Astrocyte of the hippocampus (primary cell): ENCODE measurements at regions not wholly inside any gene's neighbourhood (a gene's known extent, or its start where the extent isn't known, plus 50 kb on each side); places are given as distances from the start of the nearest gene placed in this dataset.
A peak's percentile ranks its signal among the peaks of the same experiment; 100 is the strongest.

ENCODE experiments used
- DNase-seq: peaks from one replicate; pipeline ENCODE4 v3.0.0; 2011; ENCODE audit warnings: low read depth, low spot score

DNA sequence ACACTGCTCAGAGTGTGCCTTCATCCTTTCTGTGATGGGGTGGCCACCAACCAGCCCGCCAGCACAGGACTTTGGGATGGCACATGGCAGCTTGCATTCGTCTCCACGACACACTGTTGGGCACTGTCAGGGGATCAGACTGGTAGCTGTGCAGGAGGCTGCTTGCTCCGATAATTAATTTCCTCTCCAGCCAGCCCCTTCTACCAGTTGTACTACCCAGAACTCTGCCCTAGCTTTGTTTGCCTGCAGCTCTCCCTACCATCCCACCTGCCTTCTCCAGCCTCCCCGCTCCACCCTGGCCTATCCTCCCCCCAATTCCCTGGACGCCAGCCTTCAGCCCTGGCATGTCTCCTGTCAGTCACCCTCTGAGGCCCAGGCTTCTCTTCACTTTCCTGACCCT, 228.3 kb downstream of the TSHZ3 start:
- no peak for DNase-seq

DNA sequence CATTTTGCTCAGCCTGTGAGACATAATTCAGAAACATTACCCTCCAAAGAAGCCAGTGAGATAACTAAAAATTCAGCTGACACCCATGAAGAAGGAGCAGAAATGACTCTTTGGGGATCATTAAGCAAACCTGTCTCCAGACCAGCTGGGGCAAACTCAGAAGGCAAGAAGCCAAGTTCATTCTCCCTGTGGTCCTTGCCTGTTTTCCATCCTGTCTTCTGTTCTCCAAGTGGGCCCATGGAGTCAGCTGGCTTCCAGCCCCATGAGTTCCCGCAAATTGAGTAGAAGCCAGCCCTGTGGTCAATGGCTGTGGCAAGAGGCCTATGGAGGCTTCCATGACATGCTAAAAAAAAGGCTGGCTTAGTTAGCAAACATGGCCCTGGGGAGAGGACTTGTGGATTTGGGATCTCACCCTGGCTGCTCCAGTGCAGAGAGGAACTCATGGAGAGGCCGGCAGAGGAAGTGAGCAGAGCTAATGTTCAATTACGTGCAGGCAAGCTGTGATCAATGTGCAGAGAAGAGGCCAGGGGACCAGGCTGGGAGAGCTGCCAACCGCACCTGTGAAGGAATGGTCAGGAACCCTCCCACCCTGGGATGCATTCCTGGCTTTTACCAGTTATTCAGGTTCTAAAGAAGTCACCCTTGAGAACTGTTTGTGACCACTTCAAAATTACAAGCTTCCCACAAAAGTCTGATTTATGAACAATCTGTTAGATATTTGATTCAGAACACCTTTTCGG, 229.1 kb downstream of the TSHZ3 start:
- peak; percentile 25 for DNase-seq

- DNase-seq: no peak
These were observed 230.2 kb downstream of the TSHZ3 start for GRCh38 chr19:31118986-31119385.

DNA sequence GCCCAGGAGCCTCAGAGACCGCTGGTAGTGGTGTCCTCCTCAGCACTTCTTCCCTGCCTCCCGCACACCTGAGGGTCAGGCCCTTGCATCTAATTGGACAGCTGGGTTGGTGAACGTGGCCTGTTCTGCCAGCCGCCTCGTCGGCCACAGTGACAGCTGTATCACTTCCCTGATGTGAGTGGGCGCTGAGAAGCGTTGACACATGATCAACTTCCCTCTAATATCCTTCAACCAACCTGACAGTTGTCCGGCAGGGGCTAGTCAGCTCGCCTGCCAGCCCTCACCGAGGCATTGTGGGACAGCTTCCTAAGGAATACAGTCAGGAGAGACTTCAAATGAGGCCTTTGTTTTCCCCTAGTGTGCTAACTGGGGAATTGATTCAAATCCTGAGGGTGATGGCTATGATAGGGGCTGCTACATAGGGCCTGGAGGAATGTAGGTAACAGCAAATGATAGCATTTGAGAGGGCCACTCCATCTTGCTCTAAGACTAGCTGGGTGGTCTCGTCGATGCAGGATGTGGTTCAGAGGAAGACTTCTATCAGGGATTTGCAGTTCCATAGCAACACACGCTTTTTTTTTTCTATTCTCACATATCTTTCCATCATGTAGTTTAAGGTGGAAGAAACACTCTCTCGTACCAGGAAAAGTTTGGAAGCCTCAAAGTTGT, 230.8 kb downstream of the TSHZ3 start:
- DNase-seq: no peak

DNA sequence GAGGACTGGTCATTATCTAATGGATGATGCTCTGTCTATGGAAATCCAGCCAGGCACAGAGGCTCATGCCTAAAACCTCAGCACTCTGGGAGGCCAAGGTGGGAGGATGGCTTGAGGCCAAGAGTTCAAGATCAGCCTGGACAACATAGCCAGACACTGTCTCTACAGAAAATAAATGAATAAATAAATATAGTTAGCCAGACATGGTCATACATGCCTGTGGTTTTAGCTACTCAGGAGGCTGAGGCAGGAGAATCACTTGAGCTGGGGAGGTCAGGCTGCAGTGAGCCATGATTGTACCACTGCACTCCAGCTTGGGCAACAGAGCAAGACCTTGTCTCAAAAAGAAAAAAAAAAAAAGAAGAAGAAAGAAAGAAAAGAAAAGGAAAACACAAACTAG, 234.7 kb downstream of the TSHZ3 start:
- DNase-seq: no peak

DNA sequence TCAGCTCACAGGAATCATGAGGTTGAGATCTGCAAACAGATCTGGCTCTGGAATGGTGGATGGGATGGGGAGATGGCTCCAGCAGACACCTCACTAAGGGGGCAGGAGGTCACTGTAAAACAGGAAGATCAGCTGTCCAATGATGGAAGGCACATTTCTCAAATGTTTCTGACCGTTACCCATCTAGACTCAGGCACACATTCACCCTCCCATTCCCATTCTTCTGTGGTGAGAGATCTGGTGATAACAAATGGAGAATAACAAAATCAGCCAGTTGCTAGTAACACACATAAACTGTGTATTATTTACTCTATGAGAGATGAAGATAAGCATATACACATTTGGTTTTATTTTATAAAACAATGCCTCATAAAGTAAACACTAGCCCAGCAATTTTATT, 235.9 kb downstream of the TSHZ3 start:
- DNase-seq: peak; percentile 38

DNA sequence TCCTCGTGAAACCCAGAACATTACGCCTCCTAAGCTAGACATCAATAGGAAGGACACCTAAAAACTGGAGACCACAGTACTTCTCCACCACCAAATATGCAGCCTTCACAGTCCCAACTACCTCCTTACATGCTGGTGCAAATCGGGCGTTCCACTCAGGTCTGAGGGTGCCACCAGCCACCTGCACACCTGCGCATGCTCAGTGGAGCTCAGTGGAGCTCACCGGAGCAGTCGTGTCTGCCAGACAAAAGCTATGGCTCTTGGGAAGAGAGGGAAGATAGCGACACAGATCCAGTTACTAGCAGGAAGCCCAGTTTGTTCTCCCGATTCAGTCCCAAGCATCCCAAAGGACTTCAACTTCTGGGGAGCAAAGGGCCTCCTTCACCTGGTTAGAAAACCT, 237.1 kb downstream of the TSHZ3 start:
- no peak for DNase-seq

DNA sequence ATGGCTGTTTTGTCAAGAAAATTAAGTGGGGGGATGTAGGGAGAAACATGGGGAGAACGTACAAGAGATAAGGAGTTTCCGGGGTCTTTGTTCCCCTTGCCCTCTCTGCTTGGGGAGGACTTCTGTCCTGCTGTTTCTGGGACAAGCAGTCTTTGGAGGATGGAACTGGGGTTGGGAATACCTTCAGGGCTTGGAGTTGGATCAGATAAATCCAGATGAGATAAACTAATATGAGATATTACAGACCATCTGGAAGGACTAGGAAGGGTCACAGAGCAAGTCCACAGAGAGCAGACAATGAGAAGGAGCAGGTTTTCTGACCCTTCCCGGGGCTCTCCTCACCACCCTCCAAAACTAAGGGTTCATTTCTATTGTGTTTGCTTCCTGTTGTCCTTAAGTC, 237.5 kb downstream of the TSHZ3 start:
- no peak for DNase-seq

- DNase-seq: peak; percentile 48
These were observed 238.9 kb downstream of the TSHZ3 start for GRCh38 chr19:31110336-31110735.

- DNase-seq: no peak
These were observed 239.6 kb downstream of the TSHZ3 start for GRCh38 chr19:31109636-31110035.

DNA sequence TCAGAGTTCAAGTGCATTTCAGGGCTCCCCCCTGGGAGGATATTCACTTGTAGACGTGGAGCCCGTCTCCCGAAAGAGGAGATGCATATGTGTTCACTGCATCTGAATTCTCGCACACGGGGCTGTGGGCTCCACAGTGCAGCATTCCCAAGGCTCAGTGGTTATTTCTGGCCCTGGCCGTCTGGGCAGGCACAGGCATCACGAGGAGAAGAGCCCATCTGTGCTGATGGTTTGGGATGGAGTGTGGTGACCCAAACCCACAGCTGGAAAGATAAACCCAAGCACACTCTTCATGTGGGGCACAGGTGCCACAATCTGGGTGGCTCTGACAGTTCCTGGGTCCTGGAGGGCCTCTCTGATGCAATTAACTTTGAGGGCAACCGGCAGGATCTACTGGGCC, 242.1 kb downstream of the TSHZ3 start:
- DNase-seq: no peak

DNA sequence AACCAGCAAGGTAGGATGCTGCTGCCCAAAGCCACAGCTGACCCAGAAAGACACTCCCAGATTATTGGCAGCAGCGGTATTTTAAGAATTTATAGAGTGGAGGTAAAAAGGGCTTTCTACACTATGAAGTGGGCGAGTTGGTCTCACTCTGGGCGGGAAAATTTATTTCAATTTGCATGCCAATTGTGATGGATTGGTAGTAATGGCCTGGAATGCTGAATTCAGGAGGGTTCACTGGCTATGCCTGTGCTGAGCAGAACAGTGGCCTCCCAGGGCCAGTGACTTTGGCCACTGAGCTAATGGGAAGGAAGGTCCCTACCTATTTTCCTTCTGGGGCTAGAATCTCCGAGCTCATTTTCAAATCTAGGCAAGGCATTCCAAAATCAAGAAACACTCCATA, 243.5 kb downstream of the TSHZ3 start:
- no peak for DNase-seq

DNA sequence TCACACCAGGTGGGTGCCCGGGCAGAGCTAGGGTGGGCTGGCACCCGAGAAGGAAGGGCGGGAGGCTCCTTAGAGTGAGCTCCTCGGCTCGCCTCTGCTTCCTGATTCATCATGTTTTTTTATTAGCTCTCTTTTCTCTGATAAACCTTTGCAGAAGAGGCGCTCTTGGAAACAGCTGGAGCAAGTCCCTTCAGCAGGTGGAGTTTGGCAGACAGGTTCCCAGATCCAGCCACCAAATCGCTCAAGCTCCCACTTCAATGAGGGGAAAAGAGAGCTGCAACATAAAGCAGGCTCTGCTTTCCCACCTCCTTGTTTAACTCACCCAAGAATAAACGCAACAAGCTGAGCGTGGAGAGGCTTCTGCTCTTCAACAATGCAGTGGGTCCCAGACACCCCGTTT, 244.8 kb downstream of the TSHZ3 start:
- no peak for DNase-seq

DNA sequence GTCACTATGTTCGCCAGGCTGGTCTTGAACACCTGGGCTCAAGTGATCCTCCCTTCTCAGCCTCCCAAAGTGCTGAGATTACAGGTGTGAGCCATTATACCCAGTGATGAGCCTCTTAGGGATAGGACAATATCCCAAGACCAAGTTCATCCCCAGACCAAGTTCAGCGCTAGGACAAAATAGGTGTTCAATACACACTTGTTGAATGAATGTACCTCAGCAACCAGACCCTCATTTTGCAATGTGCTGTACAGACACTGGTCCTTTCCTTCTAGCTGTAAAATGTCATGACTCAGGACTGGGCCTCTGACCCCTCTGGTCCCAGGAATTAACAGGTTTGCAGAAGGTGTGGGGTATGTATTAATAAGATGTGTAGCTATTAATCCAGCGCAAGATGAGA, 246.0 kb downstream of the TSHZ3 start:
- DNase-seq: no peak

DNA sequence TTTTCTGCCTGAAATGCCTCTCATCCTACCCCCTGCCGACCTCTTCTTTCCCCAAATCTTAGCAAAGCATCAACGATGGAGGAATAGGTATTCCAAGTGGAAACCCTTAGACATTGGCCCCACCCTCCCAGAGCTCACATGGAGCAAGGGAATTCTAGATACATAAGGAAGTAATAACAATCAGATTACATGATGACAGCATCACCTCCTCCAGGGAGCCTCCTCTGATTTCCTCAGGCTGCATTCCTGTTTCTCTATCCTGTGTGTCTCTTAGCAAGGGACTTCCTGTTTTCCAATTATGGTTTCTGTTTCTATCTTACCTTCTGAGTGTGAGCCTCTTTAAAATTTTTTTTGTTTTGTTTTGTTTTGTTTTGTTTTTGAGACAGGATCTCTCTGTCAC, 246.6 kb downstream of the TSHZ3 start:
- DNase-seq: no peak

DNA sequence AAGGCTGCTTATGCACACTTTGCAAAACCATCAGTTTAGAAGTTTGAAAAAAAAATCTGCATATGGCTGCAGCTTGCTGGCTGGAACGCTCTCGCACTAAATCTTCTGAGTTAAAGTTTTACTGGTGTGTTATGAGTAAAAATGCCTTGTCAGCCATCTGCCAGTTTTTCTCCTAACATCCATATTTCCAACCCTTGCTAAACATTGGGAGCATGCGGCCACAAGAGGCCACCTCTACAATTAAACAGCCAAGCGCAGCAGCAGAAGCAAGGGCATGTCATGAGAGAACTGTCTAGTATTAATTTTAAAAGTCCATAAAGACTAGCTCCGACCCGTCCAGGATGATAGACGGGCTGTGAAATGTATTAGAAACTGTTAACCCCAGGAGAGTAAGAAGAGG, 248.3 kb downstream of the TSHZ3 start:
- no peak for DNase-seq

DNA sequence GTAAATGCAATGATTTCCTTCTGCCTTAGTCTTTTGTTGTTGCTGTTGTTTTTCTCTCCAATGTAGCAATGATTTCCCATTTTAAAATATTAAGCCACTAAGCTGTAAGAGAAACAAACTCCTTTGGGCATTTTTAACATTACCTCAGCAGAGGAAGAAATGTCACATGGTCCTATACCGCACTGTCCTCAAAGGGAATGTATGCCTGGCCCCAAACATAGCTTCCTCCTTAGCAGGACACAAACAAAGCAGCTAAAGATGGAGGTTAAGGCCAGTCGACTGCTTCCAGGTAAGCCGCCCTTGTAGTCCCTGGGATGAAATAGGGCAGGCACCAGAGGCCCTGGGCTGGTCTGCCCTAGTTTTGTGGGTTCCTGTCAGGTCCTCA, 249.0 kb downstream of the TSHZ3 start:
- no peak for DNase-seq

DNA sequence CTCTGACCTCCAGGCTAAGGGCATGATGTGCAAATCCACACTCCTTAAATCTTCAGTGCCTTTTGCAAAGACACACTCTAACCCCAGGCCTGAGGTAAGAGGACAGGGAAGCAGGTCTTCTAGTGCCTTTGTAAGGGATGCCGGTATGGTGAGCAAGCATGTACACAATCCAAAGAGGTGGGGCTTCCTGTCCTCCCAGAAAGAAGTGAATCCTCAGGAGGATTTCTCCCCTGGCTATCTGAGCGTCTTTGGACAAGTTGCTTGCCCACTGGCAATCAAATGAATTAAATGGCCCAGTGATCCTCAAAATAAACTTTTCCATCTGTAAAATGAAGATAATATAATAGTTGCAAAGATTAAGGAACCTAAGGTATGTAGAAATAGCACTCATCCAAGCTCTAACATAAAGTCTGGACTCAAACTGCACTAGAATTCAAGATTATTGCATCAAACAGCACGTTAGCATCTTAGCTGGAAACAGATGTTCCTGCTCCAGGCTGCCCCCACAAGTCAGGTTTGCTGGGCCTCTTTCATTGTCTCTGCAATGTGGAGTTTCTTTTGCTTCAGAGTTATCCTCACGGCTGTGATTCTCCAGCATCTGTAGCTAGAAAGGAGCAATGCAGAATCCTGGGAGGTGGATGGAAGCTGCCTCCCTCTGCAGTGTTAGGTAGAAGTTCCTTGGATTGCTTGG, 249.6 kb downstream of the TSHZ3 start:
- no peak for DNase-seq

DNA sequence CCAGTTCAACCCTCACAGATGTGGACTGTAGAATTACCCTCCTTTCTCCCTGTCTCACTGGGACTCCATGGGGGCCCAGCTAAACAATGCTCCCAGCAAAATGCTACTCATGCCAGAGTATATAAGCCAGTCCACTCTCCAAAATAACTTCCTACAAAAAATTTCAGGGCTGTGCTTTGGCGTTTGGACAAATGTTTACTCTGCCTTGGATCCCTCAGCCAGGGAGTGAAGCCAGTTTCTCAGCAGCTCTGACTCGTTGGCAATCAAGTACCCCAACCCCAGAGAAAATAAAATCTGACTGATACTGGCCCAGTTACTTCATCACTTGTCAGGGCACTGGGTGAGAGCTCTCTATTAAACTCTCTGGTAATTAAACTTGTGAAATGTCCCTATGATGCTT, 250.4 kb downstream of the TSHZ3 start:
- DNase-seq: no peak

GRCh38 chr19:31096935-31097545, 252.2 kb downstream of the TSHZ3 start:
- no peak for DNase-seq

- no peak for DNase-seq
These were observed 253.0 kb downstream of the TSHZ3 start for GRCh38 chr19:31096062-31096830.
